Cardiac muscle cell (in vitro differentiated cells and primary cell): ENCODE measurements at regions not wholly inside any gene's neighbourhood (a gene's known extent, or its start where the extent isn't known, plus 50 kb on each side); places are given as distances from the start of the nearest gene placed in this dataset.

Source experiments
- DNase-seq, 2 donors: peaks; one replicate each; pipeline versions ENCODE4 v3.0.0 to v3.0.0-alpha.2; 2010 to 2017; ENCODE audit warnings: low read depth in 1 of 2, low spot score in 1 of 2
- H3K27ac ChIP-seq: fragments of 200-600 bp; sonication (generic); 2 replicates; pipeline ENCODE4 v1.5.1; 2016
- H3K27me3 ChIP-seq: fragments of 200-600 bp; sonication (generic); 2 replicates; pipeline ENCODE4 v1.6.0; 2016; ENCODE audit warnings: control low read depth
- H3K36me3 ChIP-seq: fragments of 200-600 bp; sonication (generic); 2 replicates; pipeline ENCODE4 v1.5.1; 2016; ENCODE audit warnings: control low read depth
- H3K4me1 ChIP-seq: fragments of 200-600 bp; sonication (generic); 2 replicates; pipeline ENCODE4 v1.8.1; 2017; ENCODE audit warnings: low read depth, mild to moderate bottlenecking, mixed run types
- H3K4me3 ChIP-seq: fragments of 200-600 bp; sonication (generic); 2 replicates; pipeline ENCODE4 v1.5.1; 2016; ENCODE audit warnings: mild to moderate bottlenecking
- H3K9me3 ChIP-seq: fragments of 200-600 bp; sonication (generic); 2 replicates; pipeline ENCODE4 v1.5.1; 2017; ENCODE audit warnings: low read depth, mild to moderate bottlenecking, control low read depth
- TF ChIP-seq, protein P1 (sequence below): IDR thresholded peaks from 2 replicates; pipeline ENCODE4 v1.5.1; 2012; ENCODE audit warnings: low read depth, mild to moderate bottlenecking, low read length

DNA sequence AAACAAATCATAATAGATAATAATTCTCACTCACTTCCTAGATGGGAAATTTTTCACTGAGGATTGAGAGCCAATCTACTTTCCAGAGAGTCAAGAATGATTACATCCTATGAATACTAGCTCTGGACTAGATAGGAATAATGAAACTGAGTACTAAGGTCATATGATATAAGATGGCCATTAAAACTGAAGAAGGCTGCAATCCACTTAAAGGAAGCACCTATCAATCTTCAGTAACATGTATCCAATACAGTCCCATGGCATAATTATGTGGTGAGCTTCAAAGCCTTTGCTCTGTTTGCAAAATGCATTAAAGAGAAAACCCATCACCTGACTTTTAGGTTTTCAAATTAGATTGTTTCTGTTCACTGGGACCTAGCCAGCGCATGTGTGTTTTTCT is 398.0 kb upstream of the MEIS1 start:
- no peaks in the 10 kb centered on the region for H3K4me1 ChIP-seq
- no peak for DNase-seq
- TF ChIP-seq, protein P1, sequence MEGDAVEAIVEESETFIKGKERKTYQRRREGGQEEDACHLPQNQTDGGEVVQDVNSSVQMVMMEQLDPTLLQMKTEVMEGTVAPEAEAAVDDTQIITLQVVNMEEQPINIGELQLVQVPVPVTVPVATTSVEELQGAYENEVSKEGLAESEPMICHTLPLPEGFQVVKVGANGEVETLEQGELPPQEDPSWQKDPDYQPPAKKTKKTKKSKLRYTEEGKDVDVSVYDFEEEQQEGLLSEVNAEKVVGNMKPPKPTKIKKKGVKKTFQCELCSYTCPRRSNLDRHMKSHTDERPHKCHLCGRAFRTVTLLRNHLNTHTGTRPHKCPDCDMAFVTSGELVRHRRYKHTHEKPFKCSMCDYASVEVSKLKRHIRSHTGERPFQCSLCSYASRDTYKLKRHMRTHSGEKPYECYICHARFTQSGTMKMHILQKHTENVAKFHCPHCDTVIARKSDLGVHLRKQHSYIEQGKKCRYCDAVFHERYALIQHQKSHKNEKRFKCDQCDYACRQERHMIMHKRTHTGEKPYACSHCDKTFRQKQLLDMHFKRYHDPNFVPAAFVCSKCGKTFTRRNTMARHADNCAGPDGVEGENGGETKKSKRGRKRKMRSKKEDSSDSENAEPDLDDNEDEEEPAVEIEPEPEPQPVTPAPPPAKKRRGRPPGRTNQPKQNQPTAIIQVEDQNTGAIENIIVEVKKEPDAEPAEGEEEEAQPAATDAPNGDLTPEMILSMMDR, result no peak
- no peaks in the 10 kb centered on the region for H3K9me3 ChIP-seq
- H3K27me3 ChIP-seq, result no peaks in the 10 kb centered on the region
- H3K4me3 ChIP-seq, result no peak overlapping the region
- no peak overlapping the region for H3K27ac ChIP-seq
- H3K36me3 ChIP-seq, result no peaks in the 10 kb centered on the region

DNA sequence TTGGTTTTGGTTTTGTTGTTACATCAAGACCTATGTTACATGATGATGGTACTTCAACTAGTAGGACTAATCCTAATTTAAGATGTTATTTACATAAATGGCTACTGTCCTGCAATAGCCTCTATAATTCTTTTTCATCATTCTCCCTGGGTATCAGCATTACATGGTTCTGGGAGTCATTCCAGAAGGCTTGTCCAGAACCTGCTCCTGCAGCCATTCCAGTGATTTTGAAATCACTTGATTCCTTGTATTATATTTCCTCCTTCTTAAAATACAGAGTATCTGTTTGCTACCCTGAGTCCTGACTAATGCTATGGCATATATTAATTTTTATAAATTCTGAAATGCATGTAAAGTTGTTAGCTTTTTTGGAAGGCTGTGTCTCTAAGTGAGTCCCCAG is 400.5 kb upstream of the MEIS1 start:
- Histone ChIP-seq H3K27ac (no peak overlapping the region), H3K9me3 (no peaks in the 10 kb centered on the region), H3K4me3 (no peak overlapping the region), H3K27me3 (no peaks in the 10 kb centered on the region), H3K36me3 (no peaks in the 10 kb centered on the region), H3K4me1 (no peaks in the 10 kb centered on the region)
- TF ChIP-seq, protein P1, result no peak
- no peak for DNase-seq

DNA sequence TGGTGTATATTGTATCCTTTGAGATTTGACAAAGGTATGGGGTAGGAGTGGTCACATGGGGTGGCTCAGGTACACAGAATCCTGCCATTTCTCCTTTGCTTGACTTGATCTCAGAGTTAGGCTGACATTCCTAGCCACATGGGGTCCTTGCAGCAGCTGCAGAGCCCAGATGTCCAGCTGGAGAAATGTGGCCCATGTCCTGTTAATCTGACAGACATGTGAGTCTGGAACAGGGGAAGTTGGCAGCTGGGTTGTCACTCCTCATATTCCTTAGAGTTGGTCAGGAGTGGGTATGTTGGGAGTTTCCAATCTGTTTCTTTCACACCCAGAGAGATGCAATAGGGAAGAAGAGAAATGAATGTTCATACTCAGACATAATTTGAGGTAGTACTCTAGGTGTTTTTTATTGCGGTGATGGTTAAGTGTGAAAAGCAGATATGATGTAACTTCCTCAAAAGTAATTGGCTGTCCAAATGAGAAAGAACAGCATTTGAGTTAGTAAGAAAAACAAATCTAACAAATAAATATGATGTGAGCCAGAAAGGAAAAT is 402.6 kb upstream of the MEIS1 start:
- TF ChIP-seq, protein P1, result no peak
- Histone ChIP-seq H3K27ac (no peak overlapping the region), H3K9me3 (no peaks in the 10 kb centered on the region), H3K4me1 (no peaks in the 10 kb centered on the region), H3K36me3 (no peaks in the 10 kb centered on the region), H3K27me3 (no peaks in the 10 kb centered on the region), H3K4me3 (no peak overlapping the region)
- no peak for DNase-seq

DNA sequence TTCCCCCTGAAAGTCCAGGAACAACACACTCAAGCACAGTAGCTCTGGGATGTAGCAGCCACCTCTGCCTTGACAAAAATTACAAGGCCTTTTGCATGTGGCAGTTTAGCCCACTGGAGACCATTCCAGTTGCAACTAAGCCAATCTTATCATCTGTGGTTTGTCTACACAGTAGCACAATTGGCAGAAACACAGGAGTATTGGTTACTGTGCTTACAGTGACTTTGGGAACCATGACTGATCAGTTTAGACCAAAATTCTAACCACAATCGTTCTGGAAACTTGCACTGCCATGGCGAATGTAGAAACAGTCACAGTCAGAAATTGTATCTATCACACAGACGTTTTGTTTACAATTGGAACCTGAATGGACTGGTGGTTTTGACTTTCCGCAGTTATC is 403.7 kb upstream of the MEIS1 start:
- no peaks in the 10 kb centered on the region for H3K27me3 ChIP-seq
- no peaks in the 10 kb centered on the region for H3K9me3 ChIP-seq
- H3K4me1 ChIP-seq, result no peaks in the 10 kb centered on the region
- H3K36me3 ChIP-seq, result no peaks in the 10 kb centered on the region
- TF ChIP-seq, protein P1, result no peak
- no peak overlapping the region for H3K4me3 ChIP-seq
- H3K27ac ChIP-seq, result no peak overlapping the region
- DNase-seq, result no peak

DNA sequence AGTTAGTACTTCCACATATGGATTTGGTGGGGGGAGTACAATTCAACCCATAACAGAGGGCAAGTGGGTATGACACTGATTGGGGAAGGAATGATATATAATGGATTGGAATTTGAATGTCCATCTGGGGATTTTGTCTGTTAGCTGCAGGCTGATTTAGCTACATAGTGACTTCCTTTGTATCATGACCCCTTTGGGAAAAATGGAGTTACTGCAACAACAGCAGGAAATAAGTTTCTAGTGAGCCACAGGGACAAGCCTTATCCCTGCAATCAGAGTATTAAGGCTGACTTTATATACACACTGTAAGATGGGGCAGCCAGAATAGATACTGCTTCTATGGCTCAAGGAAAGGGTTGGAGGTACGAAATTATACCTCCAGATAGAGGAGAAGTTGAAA is 404.4 kb upstream of the MEIS1 start:
- H3K27me3 ChIP-seq, result no peaks in the 10 kb centered on the region
- H3K4me3 ChIP-seq, result no peak overlapping the region
- no peaks in the 10 kb centered on the region for H3K4me1 ChIP-seq
- TF ChIP-seq, protein P1, result no peak
- H3K27ac ChIP-seq, result no peak overlapping the region
- no peaks in the 10 kb centered on the region for H3K36me3 ChIP-seq
- no peak for DNase-seq
- no peaks in the 10 kb centered on the region for H3K9me3 ChIP-seq

DNA sequence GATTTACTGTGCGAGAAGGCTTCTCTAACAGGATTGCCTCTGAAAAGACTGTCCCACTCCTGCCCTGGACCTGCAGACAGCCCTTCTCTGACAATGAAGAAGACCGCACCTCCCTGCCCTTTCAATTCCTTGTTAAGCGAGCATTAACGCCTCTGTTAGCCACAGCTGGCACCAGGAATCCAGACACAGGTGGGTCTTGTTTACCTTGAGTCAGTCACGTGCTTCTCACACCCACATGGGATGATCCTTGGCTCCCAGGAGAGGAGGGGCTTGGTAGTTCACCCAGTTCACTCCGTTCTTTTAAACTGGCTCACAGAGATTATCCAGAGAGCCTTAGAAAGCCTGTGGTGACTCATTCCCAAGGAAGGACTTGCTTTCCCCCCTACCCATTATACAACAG is 410.5 kb upstream of the MEIS1 start:
- Histone ChIP-seq H3K36me3 (no peaks in the 10 kb centered on the region), H3K4me1 (no peaks in the 10 kb centered on the region), H3K4me3 (no peak overlapping the region), H3K27me3 (no peaks in the 10 kb centered on the region), H3K9me3 (no peaks in the 10 kb centered on the region), H3K27ac (no peak overlapping the region)
- no peak for DNase-seq
- TF ChIP-seq, protein P1, result no peak
